ENCODE measurements at regions not wholly inside any gene's neighbourhood (a gene's known extent, or its start where the extent isn't known, plus 50 kb on each side); places are given as distances from the start of the nearest gene placed in this dataset.

DNA sequence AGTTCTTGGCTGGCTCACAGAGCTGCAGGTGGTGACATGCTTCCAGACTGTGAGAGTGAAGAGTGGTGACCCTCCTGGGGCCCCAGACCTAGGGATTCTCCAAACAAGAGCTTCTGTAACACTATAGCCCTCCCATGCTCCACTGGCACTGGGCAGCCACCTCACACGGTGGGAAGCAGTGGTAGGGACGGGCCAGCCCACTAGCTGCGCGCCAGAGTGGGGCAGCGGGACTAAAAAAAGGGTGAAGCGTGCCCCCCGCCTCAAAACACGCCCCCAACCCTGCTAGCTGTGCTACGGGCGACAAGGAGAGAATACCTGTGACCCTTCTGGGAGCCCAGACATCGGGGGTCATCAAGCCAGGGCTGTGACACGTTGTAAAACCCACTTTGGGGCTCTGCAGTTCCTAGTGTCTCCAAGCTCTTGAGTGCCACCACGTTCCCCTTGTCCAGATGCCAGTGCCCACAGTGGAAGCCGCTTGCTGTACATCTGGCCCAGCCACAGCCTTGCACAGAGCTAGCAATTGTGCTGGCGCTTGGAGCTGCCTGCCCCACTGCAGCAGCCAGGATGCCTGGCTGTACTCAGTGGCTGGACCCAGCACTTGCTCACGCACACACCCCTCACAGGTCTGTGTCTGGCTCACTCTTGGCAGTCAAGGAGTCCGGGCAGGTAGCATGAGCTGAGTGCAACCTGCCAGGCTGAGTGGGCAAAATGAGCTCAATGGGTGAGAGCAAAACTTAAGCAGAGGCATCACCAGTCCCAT is 100.0 kb downstream of the DCAF12L2 start:
- TF ChIP-seq, protein P1, sequence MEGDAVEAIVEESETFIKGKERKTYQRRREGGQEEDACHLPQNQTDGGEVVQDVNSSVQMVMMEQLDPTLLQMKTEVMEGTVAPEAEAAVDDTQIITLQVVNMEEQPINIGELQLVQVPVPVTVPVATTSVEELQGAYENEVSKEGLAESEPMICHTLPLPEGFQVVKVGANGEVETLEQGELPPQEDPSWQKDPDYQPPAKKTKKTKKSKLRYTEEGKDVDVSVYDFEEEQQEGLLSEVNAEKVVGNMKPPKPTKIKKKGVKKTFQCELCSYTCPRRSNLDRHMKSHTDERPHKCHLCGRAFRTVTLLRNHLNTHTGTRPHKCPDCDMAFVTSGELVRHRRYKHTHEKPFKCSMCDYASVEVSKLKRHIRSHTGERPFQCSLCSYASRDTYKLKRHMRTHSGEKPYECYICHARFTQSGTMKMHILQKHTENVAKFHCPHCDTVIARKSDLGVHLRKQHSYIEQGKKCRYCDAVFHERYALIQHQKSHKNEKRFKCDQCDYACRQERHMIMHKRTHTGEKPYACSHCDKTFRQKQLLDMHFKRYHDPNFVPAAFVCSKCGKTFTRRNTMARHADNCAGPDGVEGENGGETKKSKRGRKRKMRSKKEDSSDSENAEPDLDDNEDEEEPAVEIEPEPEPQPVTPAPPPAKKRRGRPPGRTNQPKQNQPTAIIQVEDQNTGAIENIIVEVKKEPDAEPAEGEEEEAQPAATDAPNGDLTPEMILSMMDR (IDR thresholded peaks at IDR 0.05) = no peak
- no peak for TF ChIP-seq EZH2 (IDR thresholded peaks at IDR 0.05)
- TF ChIP-seq EZH2phosphoT487 (IDR thresholded peaks at IDR 0.05) = no peak

Measured in neural progenitor cell (in vitro differentiated cells).